Esophagus muscularis mucosa (tissue), 4 donors: ENCODE measurements at regions not wholly inside any gene's neighbourhood (a gene's known extent, or its start where the extent isn't known, plus 50 kb on each side); places are given as distances from the start of the nearest gene placed in this dataset.

ENCODE experiments used
- CTCF ChIP-seq, 3 experiments: fragments of 200-600 bp in 2 of 3; fragments of 450-650 bp in 1 of 3; sonication (generic) in 2 of 3; IDR thresholded peaks; one replicate each; pipeline ENCODE4 v1.5.1; 2017 to 2019; ENCODE audit warnings: antibody characterized with exemption in 3 of 3, mild to moderate bottlenecking in 2 of 3, moderate library complexity in 1 of 3
- EP300 ChIP-seq: sonication (generic); formaldehyde crosslinking; IDR thresholded peaks from one replicate; pipeline ENCODE4 v1.6.1; 2017; ENCODE audit warnings: antibody characterized with exemption
- POLR2A ChIP-seq: fragments of 450-650 bp; IDR thresholded peaks from one replicate; pipeline ENCODE4 v1.6.1; 2017; ENCODE audit warnings: antibody characterized with exemption, moderate library complexity, mild to moderate bottlenecking, low read depth
- POLR2AphosphoS5 ChIP-seq, 2 donors: sonication (generic); formaldehyde crosslinking; IDR thresholded peaks; one replicate each; pipeline ENCODE4 v1.6.1; 2017; ENCODE audit warnings: antibody characterized with exemption in 2 of 2

GRCh38 chr2:210917465-210917864 lies 361.1 kb downstream of the CPS1 start:
- TF ChIP-seq CTCF (IDR thresholded peaks at IDR 0.05), result no peak
- TF ChIP-seq POLR2A, result no peak
- no peak for TF ChIP-seq POLR2AphosphoS5 (IDR thresholded peaks at IDR 0.05)
- no peak for TF ChIP-seq EP300
